BE2C (cell line): ENCODE measurements at regions not wholly inside any gene's neighbourhood (a gene's known extent, or its start where the extent isn't known, plus 50 kb on each side); places are given as distances from the start of the nearest gene placed in this dataset.

Experiments
- DNase-seq: peaks from one replicate; pipeline ENCODE4 v3.0.0-alpha.2; 2020
- H3K27me3 ChIP-seq: fragments of 250-450 bp; sonication (Bioruptor Pico); 2 replicates; pipeline ENCODE4 v1.5.1; 2020; ENCODE audit warnings: mild to moderate bottlenecking
- H3K36me3 ChIP-seq: fragments of 250-450 bp; sonication (Bioruptor Pico); 2 replicates; pipeline ENCODE4 v1.5.1; 2020; ENCODE audit warnings: mild to moderate bottlenecking
- H3K4me1 ChIP-seq: fragments of 250-450 bp; sonication (Bioruptor Pico); 2 replicates; pipeline ENCODE4 v1.5.1; 2020
- H3K4me3 ChIP-seq: 2 replicates; pipeline ENCODE4 v1.5.1; 2011; ENCODE audit warnings: low read depth, low read length
- H3K9me3 ChIP-seq: fragments of 250-450 bp; sonication (Bioruptor Pico); 2 replicates; pipeline ENCODE4 v1.5.1; 2020
- CTCF ChIP-seq: IDR thresholded peaks from 2 replicates; pipeline ENCODE4 v1.5.1; 2012; ENCODE audit warnings: mild to moderate bottlenecking, low read depth, low read length

- TF ChIP-seq CTCF, result no peak
- Histone ChIP-seq H3K27me3 (no peaks in the 10 kb centered on the region), H3K4me1 (no peaks in the 10 kb centered on the region), H3K4me3 (no peak overlapping the region), H3K36me3 (no peaks in the 10 kb centered on the region), H3K9me3 (no peaks in the 10 kb centered on the region)
- no peak for DNase-seq
These were observed 466.2 kb downstream of the IRS1 start for GRCh38 chr2:226333388-226333787.

- H3K4me1 ChIP-seq, result no peaks in the 10 kb centered on the region
- TF ChIP-seq CTCF, result no peak
These were observed 469.4 kb downstream of the IRS1 start for GRCh38 chr2:226330206-226330605.

GRCh38 chr2:226329180-226329579, 470.4 kb downstream of the IRS1 start:
- no peak for DNase-seq
- H3K27me3 ChIP-seq, result no peaks in the 10 kb centered on the region
- TF ChIP-seq CTCF, result no peak
- no peaks in the 10 kb centered on the region for H3K4me1 ChIP-seq
- no peaks in the 10 kb centered on the region for H3K9me3 ChIP-seq
- H3K4me3 ChIP-seq, result no peak overlapping the region
- no peaks in the 10 kb centered on the region for H3K36me3 ChIP-seq

More at GRCh38 chr2:226330206-226330605, 469.4 kb downstream of the IRS1 start:
- H3K27me3 ChIP-seq, result no peaks in the 10 kb centered on the region
- no peaks in the 10 kb centered on the region for H3K36me3 ChIP-seq
- H3K9me3 ChIP-seq, result no peaks in the 10 kb centered on the region
- H3K4me3 ChIP-seq, result no peak overlapping the region
- no peak for DNase-seq

GRCh38 chr2:226327830-226328229, 471.8 kb downstream of the IRS1 start:
- Histone ChIP-seq H3K9me3 (no peaks in the 10 kb centered on the region), H3K27me3 (no peaks in the 10 kb centered on the region), H3K4me1 (no peaks in the 10 kb centered on the region), H3K36me3 (no peaks in the 10 kb centered on the region), H3K4me3 (no peak overlapping the region)
- no peak for TF ChIP-seq CTCF
- DNase-seq, result no peak

GRCh38 chr2:226325526-226325925, 474.1 kb downstream of the IRS1 start:
- no peak for TF ChIP-seq CTCF
- DNase-seq, result no peak
- Histone ChIP-seq H3K4me1 (no peaks in the 10 kb centered on the region), H3K27me3 (no peaks in the 10 kb centered on the region), H3K36me3 (no peaks in the 10 kb centered on the region), H3K4me3 (no peak overlapping the region), H3K9me3 (no peaks in the 10 kb centered on the region; the same call in 1 of the 2 replicates)

- Histone ChIP-seq H3K9me3 (no peaks in the 10 kb centered on the region; the same call in 1 of the 2 replicates), H3K4me1 (no peaks in the 10 kb centered on the region), H3K36me3 (no peaks in the 10 kb centered on the region), H3K4me3 (no peak overlapping the region), H3K27me3 (no peaks in the 10 kb centered on the region)
- DNase-seq, result no peak
- TF ChIP-seq CTCF, result no peak
These were observed 479.3 kb downstream of the IRS1 start for GRCh38 chr2:226320076-226320948.
